Activated CD4-positive, alpha-beta T cell treated with anti-CD3 and anti-CD28 coated beads, Interleukin-2, Interleukin-6, amounts not matched to agents 100 ng/mL and 50 ng/mL, durations not matched to agents 16 hours and 8 hours (primary cell): ENCODE measurements at regions not wholly inside any gene's neighbourhood (a gene's known extent, or its start where the extent isn't known, plus 50 kb on each side); places are given as distances from the start of the nearest gene placed in this dataset.
"Not testable (repeated sequence)": the region's sequence is repeated elsewhere in the genome, so short reads cannot be mapped to it uniquely, and the experiment has no call there.

Source experiments
- DNase-seq: peaks from one replicate; pipeline ENCODE4 v3.0.0-alpha.2; 2020

GRCh38 chr5:40220260-40220659 is 459.5 kb upstream of the PTGER4 start:
- DNase-seq, result no peak

DNA sequence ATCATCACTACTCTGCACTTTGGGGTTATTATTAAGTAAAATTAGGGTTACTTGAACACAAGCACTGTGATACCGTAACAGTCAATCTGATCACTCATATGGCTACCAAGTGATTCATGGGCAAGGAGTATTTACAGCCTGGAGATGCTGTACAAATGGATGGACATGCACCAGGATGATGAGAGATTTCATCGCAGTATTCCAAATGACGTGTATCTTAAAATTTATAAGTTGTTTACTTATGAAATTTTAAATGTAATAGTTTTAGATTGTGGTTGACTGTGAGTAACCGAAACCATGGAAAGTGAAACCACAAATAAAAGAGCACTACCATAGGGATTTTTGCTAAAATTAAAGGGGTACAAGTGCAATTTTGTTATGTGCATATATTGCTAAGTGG is 462.2 kb upstream of the PTGER4 start:
- no peak for DNase-seq

DNA sequence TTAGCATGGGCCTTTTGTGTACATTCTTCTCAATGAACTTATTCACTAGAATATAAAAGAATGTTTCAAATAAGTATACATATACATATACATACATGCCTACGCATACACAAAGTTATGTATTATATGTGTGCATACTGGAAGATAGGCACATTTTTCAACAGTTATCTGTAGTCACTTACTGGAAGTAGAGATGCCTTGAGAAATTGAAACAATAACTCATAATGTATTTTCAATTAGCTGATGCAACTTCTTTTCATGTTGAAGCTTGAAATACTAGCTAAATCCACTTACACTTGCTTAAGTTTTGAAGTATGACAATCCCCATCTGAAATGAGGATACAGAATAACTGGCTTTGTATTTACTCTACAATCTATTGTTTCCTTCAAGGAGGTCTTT is 469.0 kb upstream of the PTGER4 start:
- peak; percentile 40 for DNase-seq

DNA sequence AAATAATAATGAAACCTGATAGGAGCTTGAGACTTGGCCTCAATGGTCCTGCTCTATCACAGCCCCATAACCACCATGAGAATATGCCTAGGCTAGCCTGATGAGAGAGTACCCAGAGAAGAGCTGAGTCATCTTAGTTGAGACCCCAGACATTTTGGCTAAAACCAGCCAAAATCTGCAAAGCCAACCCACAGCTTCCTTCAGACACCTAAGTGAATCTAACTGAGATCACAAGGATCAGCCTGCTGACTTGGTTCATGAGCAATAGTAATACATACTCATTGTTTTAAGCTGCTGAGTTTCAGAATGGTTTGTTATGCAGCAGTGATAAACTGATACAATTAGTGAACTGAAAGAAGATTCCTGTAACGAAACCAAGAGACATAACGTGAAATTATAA is 473.7 kb upstream of the PTGER4 start:
- DNase-seq, result peak; percentile 71

- DNase-seq, result no peak
Measured at GRCh38 chr5:40204144-40204543, 475.6 kb upstream of the PTGER4 start.

DNA sequence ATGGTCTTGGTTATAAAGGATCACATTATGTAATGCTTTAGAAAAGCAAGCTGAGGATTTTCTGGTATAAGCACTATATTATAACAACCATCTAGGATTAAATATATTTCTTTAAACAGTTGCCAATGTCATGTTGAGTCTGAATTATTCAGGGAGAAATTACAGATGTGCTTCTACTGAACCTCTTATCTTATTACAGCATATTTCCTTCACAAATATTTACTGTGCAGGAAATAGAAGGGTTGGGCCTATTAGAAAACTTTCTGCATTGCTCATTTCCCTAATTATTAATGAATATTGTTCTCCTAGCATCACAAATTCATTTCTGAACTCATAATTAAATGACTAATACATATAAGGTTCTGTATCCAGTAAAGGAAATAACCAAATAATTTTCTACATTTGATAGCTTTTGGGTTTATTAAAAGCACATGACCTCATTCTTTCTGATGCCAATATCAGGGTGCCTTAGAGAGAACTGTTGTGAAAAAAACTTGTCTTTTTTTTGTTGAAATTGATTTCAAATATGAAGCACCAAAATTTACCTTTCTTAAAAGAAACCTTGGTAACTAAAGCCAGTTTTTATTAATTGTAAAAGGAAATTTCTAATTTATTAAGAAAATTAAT is 476.8 kb upstream of the PTGER4 start:
- no peak for DNase-seq

- DNase-seq, result no peak
Measured at GRCh38 chr5:40198736-40199135, 481.0 kb upstream of the PTGER4 start.

DNA sequence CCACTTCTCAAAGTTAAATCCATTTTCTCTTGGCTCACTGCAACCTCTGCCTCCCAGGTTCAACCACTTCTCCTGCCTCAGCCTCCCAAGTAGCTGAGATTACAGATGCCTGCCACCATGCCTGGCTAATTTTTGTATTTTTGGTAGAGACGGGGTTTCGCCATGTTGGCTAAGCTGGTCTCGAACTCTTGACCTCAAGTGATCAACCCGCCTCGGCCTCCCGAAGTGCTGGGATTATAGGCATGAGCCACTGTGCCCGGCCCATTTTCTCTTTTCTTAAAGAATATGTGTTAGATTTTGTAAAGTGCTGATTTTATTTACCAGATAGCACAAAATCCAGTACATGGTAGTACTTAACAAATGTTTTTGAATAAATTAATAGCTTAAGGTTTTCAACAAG is 484.1 kb upstream of the PTGER4 start:
- not testable (repeated sequence) for DNase-seq

DNA sequence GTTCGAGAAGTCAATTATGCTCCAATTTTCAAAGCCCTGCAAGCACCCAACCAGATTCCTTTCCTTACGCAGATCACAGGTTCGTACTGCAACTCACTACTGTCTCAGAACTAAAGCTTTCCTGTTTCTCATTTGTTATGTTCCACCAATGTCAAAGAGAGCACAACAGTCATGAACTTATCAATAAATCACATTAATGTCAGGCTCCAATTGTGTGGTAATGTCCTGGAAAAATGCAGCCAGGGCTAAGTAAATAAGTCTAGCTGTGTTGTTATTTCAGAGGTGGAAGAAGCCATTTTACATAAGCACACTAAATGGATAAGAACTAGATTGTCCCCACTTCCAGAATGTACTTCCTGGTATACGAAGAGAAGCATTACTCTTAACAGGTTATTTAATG is 488.6 kb upstream of the PTGER4 start:
- no peak for DNase-seq

- peak; percentile 14 for DNase-seq
Measured at GRCh38 chr5:40172721-40173120, 507.0 kb upstream of the PTGER4 start.

DNA sequence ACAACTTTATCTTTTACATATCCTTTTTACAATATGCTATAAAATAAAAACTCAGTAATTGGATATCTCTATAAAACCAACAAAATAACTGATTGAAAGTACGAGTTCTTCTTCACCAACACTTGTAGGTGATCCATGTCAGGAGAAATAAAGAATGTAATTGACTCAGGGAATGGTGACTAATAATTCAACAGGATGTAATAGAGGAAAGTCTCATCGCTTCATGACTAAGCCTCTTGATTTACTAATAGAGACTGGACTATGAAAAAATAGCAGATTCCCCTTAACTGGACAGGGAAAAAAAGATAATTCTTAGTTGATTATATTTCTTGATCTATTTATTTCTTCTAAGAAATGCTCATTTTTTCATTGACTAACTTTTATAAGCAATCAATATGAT is 507.7 kb upstream of the PTGER4 start:
- DNase-seq, result no peak

DNA sequence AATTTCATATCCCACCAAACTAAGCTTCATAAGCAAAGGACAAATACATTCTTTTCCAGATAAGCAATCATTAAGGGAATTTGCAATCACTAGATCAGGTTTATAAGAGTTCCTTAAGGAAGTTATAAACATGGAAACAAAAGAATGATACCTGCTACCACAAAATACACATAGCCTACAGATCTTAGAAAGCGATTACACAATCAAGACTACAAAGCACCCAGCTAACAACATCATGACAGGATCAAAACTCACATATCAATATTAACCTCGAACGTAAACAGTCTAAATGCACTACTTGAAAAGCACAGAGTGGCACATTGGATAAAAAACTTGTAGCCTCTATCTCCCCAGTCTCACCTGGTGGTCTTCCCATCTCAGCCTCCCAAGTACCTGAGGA is 512.4 kb upstream of the PTGER4 start:
- no peak for DNase-seq

GRCh38 chr5:40166802-40167201 is 512.9 kb upstream of the PTGER4 start:
- DNase-seq, result no peak

GRCh38 chr5:40165789-40166728 is 513.7 kb upstream of the PTGER4 start:
- peak; percentile 27 for DNase-seq

GRCh38 chr5:40165106-40165788 is 514.5 kb upstream of the PTGER4 start:
- no peak for DNase-seq

- no peak for DNase-seq
Measured at GRCh38 chr5:40160435-40160834, 519.3 kb upstream of the PTGER4 start.

GRCh38 chr5:40154194-40154593 is 525.5 kb upstream of the PTGER4 start:
- no peak for DNase-seq

DNA sequence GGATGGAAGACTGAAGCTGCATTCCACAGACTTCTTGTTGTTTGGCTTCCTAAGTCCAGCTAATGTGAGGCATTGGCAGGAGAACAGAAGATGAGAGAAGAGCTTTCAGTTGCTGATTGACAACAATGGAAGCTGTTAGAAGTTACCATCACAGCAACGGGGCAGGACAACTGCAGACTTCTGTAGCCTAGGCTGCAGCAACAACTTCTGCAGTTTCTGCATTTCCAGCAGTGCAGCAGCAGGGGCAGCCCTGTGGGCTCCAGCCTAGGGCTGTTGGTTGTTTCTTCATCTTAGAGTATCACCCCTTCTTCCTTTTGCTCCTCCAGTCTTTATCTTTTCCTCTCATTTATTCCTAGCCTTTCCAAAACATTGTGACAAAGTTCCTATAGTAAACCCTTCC is 528.8 kb upstream of the PTGER4 start:
- DNase-seq, result no peak

DNA sequence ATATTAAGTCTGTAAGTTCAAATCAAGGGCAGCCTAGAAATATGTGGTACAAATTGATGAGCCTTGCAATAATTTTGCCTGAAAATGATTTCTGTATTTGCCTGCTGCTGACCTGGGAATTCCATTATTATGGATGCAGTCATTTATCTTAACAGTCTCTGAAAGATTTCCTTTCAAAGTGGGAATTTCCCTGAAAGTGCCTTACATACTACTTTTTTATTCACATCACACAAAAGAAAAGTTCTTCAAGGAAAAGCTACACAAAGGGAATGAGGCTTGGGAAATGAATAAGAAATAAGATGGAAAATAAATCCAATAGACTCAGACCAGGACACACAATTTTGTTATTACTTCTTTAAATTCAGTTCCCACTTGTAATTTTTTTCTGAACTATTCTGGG is 537.8 kb upstream of the PTGER4 start:
- DNase-seq, result no peak

DNA sequence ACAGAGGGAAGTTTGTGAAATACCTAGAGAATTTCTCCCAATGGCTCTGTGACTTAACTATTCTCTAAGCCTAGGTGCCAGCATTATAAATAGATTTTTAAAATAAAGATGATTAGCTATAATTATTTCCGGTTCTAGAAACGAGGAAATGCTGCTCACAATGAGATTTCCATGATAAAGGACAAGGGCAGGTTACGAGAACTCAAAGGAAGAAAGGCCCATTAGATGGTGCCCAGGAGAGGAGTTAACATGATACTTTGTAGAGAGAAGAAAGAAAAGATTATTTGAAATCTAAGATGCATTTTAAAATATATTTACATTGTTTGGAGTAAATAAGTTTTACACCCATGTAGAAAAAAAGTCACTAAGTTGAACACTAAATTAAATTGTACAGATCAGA is 538.3 kb upstream of the PTGER4 start:
- DNase-seq, result no peak

DNA sequence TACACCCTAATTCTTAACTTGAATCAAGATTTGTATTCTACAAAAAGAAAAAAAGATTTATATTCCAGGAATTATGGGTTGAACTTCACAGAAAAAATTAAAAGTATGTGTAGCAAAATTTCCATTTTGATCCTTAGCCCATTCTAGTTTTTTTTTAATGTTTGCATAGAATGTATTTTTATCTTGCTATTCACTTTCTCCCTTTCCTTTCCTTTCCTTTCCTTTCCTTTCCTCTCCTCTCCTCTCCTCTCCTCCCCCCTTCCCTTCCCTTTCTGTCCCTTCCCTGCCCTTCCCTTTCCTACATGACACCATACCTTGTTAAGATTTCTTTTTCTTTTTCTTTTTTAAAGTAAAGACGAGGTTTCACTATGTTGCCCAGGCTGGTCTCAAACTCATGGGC is 542.5 kb upstream of the PTGER4 start:
- no peak for DNase-seq

DNA sequence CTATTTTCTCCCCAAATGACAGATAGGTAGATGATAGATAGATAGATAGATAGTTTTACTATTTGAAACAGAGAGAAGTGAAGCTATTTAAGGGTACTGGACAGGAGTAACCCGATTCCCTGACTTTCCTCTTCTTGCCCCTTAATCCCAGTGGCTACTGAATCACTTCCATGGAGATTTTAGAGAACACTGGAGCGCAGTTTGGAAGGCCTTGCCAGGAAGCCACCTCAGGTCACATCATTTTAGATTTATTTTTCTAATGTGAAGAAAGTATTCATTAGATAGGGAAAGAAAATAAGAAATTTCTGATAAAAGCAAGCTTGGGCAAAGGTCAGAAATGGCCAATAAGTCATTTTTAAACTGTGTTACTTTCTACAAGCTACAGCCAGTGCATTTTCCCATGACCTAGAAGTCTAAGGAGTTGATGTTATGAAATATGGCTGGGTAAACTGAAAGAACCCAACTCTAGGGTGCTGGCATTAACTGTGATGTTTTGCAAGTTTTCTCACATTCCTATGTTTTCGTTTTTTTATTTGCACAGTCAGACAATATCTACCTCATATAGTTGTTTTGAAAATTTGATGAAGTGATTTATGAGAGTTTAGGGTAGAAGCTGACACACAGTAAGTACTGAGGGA is 544.7 kb upstream of the PTGER4 start:
- DNase-seq, result no peak

DNA sequence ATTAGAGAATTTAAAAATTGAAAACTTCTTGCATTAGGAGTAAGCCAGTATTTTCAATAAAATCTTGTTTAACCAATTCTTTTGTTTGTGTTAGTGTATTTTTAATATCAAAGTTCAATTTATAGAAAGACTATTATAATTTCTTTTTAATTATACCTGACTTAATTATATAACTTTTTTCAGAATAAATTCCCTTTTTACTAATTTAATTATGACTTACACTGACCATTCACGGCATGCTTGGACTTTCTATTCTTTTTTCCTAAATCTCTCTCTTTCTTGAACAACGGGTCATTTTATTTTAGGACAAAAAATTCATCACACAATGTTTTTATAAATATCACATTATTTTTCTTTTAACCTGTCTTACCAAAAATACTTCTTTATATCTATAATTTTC is 555.3 kb upstream of the PTGER4 start:
- DNase-seq, result no peak
